GM19043 (cell line): ENCODE measurements at regions not wholly inside any gene's neighbourhood (a gene's known extent, or its start where the extent isn't known, plus 50 kb on each side); places are given as distances from the start of the nearest gene placed in this dataset.
"Not testable (repeated sequence)": the region's sequence is repeated elsewhere in the genome, so short reads cannot be mapped to it uniquely, and the experiment has no call there.

Source experiments
- ATAC-seq: cut with Tn5 transposase; IDR thresholded peaks from one replicate; pipeline ENCODE4 v1.9.1; 2021; ENCODE audit warnings: low read depth; ENCODE audit not compliant: unreplicated experiment

DNA sequence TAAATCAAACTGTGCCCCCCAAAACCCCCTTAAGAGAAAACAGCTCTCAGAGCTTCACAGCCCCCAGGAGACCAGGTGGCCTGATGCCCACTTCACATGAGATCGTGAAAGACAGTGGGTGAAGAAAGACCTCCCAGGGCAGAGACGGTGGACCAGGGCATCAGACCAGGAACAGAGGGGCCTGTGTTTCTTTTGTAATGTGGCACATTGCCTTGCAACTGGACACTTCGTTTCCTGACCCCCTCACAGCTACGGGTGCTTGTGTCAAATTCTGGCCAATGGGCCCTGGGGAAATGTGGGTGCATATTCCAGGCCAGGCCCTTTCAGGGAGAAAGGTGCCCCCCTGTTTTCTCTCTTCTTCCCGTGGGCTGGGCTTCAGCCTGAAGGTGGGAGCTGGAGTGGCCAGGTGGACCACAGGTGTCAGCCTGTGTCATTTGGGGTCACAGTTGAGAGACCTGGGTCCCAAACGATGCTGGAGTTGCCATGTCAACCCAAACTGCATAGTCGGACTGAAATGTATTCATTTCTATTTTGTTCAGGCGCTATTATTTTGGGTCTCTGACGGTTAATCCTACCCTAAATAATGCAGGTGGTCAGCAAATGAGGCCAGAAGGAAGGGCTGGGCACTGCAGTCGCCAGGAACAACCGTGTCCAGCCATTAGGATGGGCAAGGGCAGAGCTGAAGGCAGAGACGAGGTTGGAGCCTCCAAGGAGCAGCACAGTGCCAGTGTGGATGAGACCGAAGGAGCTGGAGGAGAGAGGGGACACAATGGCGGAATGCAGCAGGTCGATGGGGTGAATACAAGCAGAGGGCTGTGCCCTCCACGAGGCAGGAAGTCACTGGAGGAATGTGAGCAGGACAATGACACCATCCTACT is 338.2 kb downstream of the EIPR1 start:
- no peak for ATAC-seq

DNA sequence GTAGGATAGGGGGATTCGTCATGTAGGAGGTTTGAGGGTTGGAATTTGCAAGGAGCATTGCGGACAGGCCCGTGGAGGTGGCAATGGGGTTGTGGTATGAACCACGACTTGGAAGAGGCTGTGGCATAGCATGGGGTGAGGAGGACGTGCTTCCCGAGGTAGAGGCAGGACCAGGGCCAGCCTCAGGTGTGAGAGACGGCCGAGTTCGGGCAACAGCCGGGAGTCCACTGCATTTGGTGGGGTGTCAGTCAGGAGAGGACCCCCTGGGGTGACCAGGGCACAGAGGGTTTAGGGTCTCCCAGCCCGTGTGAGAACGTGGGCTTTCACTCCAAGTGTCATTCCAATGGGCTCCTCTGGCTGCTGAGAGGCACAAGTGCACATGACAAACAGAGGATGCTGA is 339.0 kb downstream of the EIPR1 start:
- ATAC-seq = no peak

DNA sequence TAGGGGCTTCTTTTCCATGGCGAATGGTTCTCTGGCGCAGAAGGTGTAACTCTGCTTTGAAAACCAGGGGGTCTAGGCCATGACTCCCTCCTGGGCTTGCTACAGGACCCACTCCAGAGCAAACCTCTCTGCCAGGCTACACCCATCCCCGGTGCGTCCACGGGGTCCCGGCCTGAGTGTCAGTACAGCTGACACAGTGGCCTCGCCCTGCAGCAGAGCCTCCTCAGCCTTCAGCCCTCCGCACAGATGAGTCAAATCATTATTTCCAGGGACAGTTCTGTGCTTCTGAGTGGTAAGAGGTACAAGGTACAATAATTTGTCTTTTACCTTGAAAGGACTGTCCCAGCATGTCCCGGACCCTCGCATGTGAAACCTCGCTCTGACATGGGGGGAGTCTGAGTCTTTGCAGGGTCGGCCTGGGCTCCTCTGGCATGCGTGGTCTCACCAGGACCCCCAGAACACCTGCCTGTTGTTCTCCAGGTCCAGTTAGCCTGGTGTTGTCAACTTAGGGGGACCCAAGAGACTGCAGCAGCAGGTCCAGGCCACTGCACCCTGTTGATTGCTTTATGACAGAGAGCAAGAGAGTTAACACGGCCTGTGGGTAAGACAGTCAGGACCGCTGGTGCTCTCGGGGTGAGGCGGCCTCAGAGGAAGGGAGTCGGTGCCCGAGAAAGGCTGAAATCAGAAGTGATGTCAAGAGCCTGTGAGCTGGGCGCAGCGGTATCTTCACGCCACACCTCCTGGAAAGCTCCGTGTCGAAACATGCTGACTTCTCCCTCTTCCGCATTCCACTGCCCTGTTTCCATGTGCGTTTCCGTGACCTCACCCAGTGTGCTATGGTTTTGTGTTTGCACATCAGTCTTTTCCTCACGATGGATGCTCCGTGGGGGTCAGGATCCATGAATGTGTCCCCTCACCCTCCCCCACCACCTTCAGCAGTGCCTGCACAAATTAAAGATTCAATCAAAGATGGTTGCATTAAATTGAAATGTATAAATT is 340.1 kb downstream of the EIPR1 start:
- ATAC-seq = no peak

DNA sequence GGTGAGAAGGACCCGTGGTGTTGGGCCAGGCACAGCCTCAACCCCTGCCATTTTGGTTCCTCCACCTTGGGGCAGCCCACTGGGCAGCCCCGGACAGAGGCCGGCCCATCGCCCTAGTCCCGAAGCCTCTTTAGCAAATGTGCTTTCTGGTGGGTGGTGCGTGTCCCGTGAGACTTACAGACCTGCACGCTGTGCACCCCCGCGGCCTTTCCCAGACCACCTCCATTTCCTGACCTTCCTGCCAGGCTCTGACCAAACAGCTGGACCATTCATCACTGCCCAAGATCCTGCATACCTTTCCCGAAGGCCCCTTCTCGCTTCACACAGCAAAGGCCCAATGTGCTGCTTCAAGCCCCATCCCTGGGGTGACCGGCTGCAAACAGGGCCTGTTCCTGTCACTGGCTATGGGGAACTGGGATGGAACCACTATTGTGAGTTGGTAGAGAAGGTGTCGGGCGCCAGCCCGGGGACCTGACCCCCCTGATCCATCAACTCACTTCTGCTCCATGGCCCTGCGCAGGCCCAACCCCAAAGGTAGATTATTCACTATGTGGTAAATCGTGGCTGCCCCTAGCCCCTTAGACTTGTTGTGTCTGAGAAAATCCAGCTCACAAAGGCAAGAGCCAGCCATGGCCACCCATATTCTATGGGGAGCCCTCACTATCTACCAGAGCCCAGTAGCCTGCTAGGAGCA is 341.0 kb downstream of the EIPR1 start:
- ATAC-seq = no peak

DNA sequence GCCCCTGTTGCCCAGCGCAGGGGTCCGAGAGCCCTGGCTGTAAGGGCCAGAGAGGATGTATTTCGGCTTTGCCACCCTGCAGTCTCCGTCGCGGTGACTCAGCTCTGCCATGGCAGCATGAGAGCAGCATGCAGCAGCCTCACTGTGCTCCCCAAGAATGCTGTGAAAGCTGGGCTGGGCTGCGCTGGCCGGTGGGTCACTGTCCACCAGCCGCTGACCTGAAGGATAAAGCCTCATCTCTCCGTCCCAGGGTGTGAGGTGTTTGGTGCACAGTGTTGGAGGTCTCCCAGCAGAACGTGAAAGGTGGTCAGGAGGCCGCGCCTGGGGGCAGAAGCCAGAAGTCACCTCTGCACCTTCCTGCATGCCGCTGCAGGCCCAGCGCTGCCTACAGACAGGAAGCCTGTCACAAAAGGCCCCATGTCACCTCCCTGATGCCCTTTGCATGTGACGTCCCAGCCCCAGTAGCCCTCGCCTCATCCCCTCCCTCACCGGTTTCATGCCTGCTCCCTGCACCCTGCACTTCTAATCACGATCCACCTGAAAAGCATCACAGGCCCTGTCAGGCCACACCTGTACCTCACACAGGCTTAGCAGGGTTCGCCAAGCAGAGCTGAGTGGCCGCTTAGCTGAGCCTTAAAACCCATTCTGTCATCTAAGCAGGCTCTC is 342.1 kb downstream of the EIPR1 start:
- no peak for ATAC-seq

DNA sequence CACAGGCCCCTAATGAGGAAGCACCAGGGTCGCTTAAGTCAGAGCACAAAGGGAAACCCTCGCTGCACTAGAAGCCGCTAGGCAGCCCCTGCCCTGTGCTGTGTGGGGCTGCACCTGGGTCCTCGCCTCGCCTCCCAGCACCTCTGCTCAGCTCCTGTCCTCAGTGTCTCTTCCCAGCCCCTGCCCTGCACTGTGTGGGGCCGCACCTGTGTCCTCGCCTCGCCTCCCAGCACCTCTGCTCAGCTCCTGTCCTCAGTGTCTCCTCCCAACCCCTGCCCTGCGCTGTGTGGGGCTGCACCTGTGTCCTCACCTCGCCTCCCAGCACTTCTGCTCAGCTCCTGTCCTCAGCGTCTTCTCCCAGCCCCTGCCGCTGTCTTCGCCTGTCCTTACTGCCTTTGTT is 342.8 kb downstream of the EIPR1 start:
- ATAC-seq = no peak

DNA sequence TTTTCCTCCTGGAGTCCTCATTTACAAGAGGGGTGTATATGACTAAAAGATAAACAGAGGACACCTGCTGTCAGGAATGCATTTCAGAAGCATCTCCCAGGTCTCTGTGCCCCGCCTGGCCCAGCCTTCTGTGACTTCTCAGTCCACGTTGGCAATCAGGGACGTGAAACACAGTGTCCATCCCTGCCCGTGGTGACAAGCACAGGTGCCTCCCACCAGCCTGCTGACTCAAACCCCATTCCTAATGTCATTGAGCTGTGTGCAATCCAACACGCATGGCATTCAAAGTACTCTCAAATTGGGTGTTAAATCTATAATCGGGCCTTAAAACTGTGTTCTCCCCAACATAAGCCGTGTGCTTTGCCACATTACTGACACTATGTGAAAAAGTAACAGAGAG is 343.2 kb downstream of the EIPR1 start:
- ATAC-seq = no peak

DNA sequence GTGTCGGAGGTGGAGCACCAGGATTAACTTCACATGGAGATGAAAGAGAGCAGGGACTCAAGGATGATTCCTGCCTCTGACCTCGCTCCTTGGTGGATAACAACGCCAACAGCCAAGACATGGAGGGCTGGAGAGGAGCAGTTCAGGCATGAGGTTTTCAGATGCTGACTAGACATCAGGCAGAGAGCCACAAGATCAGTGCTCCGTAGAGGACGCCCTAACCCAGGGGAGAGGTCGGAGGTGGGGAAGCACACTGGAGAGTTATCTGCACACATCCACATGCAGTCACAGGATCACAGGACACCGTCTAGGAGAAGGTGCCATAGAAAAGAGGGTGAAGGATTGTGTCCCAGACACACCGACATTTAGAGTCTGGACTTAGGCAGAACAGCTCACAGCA is 344.3 kb downstream of the EIPR1 start:
- no peak for ATAC-seq

DNA sequence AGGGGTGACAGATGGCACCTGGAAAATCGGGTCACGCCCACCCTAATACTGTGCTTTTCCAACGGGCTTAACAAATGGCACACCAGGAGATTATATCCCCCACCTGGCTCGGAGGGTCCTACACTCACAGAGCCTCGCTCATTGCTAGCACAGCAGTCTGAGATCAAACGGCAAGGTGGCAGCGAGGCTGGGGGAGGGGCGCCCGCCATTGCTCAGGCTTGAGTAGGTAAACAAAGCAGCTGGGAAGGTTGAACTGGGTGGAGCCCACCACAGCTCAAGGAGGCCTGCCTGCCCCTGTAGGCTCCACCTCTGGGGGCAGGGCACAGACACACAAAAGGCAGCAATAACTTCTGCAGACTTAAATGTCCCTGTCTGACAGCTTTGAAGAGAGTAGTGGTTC is 346.8 kb downstream of the EIPR1 start:
- not testable (repeated sequence) for ATAC-seq

DNA sequence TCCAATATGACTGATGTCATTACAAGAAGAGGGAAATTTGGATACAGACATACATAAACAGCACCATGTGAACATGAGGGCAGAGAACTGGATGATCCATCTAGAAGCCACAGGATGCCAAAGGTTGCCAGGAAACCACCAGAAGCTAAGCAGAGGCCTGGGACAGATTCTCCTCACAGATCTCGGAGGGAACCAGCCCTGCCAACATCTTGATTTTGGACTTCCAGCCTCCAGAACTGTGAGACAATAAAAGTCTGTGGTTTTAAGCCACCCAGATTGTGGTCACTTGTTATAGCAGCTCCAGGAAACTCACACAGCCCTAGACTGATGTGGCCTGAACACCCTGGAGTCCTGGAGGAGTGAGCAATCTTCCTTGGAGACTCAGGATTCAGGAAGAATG is 351.6 kb downstream of the EIPR1 start:
- no peak for ATAC-seq

DNA sequence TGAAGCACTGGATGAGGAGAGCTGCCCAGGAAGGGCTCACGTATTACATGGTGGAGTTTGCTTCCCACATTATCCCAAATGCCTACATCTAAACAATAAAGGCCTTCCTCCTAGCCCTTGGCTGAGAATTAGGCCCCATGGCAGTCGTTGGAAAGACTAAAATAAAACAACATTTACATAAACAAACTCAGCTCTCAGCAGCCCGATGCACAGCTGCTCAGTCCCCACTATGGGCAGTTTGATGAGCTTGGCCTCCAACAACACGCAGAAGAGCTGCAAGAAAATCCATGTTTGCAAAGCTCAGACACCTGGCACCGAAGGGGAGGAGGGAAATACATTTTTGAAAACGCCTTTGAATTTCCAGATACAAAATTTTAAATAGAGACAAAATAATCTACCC is 352.4 kb downstream of the EIPR1 start:
- ATAC-seq = no peak

DNA sequence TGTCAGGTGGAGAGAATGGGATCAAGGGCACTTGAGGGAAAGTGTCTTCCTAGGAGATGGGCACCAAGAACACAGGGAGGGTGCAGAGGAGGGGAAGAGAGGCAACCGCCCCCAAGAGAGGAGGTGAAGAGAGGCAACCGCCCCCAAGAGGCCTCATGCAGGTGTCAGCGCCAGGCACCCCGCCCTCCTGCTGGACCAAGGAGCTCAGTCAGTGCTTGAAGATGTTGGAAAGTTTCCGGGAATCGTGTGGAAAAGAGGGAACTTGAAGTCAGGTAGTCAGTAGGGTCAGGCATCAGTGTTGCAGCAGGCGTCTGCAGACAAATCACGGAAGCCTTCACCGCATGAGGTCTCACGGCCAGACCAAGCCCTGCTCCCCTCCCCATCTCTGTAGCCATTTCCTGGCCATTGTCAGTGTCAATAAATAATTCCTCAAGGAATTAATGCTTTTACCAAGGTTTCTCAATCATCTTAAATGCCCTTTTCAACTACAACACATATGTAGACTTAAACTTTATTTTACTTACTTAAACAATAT is 353.1 kb downstream of the EIPR1 start:
- ATAC-seq = no peak

DNA sequence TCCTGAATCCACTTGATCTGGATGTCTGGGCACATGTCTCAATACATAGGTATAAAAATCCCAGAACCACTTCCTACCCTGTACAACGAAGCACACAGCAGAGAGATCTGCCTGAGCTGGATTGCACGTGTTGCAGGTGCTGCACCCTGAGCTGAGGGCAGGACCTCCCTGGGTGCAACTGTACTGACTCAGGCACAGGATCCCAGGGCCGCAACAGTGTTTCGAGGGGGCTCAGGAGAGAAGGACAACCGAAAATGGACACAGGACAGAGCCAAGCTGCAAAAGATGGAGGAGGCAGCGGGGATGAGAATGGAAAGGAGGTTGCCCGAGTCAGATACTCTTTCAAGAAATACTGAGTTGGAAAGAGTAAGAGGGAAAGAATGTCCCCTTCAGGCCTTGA is 354.1 kb downstream of the EIPR1 start:
- ATAC-seq = no peak

DNA sequence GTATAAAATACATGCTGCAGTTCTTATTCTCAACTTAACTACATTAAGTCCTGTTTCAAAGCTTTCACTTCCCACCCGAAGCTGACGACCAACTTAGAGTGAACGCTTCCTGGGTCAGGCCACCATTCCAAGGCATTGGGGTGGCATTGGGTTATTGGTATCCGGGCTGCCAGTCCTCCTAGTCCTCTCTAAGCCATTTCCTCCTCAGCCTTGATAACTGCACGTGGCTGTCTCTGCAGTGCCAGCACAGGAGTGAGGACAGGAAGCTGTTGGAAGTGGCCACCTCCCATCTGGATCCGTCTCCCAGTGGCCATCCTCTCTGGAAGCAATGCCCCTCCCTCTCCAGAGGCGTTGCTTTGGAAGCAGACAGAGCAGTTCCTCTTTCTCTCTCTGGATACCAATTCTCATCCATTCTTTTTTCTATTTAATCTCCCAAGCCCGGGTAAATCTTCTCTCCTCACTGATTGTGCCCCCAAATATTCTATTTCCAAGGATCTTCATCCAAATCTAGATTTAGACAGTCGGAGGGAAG is 354.7 kb downstream of the EIPR1 start:
- no peak for ATAC-seq

DNA sequence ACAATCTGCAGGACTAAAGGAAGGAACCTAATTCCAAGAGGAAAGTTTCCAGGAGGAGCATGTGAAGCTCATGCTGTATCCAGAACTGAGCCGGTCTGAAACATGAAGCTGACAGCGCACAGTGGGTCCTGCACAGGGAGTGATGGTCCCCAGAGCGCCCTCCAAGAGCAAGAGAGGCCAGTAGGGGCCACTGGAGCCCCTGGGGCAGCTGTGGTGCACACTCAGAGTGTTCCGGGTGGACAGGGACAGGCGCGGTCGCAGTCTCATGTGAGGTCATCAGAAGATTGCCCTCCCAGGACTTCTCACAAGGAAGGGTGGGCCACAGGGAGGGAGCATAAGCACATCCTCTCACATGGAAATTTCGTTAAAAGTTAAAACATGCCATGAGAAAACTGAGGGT is 355.9 kb downstream of the EIPR1 start:
- no peak for ATAC-seq

DNA sequence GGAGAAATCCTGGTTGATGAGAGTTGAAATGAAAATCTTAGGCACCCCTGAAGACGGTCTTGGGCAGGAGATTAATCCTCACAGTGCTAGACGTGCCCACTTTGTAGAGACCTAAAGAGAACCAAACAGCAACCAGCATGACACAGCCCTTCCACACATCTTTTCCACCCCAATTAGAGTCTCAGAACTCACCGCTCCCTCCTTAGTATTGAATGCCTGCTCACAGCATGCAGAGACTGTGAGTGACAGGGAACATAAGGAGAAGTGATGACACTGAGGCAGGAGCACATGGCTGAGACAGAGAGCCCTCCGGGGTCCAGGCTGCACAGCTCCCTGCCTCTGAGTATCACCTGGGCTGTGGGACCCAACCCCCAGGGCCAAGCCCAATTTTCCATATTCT is 367.6 kb downstream of the EIPR1 start:
- ATAC-seq = no peak

DNA sequence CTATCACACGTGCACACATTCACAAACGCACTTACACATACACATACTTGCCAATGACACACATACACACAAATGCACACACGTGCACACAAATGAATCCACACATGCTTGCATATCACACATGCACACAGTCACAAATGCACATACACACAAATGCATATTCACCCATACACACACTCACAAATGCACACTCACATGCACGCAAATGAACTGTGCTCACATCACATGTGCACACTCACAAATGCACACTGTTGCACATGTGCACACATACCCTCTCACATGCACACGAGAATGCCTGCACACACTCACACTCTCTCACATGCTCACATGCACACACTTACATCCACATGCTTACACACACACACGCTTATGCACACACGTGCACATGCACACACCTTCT is 368.1 kb downstream of the EIPR1 start:
- no peak for ATAC-seq

DNA sequence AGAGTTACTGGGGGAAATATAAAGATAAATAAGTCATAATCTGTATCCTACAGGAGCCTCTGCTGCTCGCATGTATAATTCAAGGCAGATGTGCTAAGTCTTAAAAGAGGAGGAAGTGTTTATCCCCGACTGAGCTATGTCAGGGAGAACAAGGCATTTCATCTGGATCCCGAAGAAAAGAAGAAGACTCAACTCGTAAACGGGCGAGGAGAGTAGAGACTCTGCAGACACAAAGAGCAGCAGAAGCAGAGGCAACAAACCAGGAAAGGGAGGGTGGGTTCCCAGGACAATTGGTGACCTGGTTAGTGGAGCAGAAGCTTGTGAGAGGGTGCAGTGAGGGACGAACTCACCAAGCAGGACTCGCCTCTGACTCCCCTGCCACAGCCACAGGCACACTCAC is 368.6 kb downstream of the EIPR1 start:
- ATAC-seq = no peak

DNA sequence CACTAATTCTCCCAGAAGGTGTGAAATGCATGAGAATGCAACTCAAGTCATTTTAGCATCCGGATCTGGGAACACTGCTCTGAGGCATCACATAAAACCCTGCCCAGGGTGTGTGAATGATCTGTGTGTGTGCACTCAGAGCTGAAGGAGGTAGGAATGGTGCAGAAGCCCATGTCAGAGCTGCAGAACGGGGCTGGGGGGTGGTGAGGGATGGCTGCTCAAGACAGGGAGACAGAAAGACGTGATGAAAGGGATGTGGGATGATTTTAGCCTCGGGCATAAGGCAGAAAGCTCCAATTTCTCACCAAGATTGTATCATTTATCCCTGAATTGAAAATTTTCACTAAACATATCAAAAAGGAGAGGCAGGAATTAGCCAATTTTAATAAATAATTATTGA is 369.1 kb downstream of the EIPR1 start:
- no peak for ATAC-seq

DNA sequence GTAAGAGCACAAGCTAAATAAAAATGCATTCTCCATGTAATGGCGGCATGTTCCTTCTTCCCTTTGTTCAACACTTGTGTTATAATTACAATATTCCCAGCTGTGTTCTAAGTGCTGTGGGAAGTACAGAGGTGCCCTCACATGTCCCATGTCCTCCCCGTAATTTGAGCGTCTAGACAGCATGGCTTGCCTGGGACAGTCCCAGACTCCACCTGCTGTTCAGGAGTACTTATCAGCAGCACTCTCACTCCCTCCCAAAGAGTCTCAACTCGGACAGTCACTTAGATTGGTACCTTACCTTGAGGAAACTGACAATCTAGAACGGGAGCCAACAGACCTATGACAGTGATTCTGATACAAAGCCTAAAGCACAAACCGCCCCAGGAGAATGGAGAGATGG is 370.5 kb downstream of the EIPR1 start:
- ATAC-seq = no peak
